HEK293T (cell line): ENCODE measurements at regions not wholly inside any gene's neighbourhood (a gene's known extent, or its start where the extent isn't known, plus 50 kb on each side); places are given as distances from the start of the nearest gene placed in this dataset.

Experiments used
- CTCF ChIA-PET: fragments of 350-600 bp; formaldehyde crosslinking; extraction: SDS; loops from one replicate; lab custom pipeline; 2021; ENCODE audit warnings: antibody characterized with exemption, inconsistent platforms; lab: Yijun Ruan, JAX
- POLR2A ChIA-PET: fragments of 350-600 bp; formaldehyde crosslinking; extraction: SDS; loops from one replicate; lab custom pipeline; 2020; ENCODE audit warnings: antibody characterized with exemption, inconsistent platforms; lab: Yijun Ruan, JAX
- DNase-seq: peaks from one replicate; pipeline ENCODE4 v3.0.0; 2012; ENCODE audit warnings: mixed read lengths; ENCODE audit errors: extremely low spot score
- ARNT ChIP-seq: fragments of 450-650 bp; IDR thresholded peaks from 2 replicates; pipeline ENCODE4 v1.6.1; 2017; ENCODE audit warnings: mild to moderate bottlenecking
- BHLHE40 ChIP-seq: fragments of 450-650 bp; IDR thresholded peaks from 2 replicates; pipeline ENCODE4 v1.6.1; 2016; ENCODE audit warnings: mild to moderate bottlenecking, moderate library complexity, borderline replicate concordance
- CTBP1 ChIP-seq: fragments of 450-650 bp; IDR thresholded peaks from 2 replicates; pipeline ENCODE4 v1.6.1; 2016; ENCODE audit warnings: borderline replicate concordance
- ELF4 ChIP-seq: fragments of 450-650 bp; IDR thresholded peaks from 2 replicates; pipeline ENCODE4 v1.6.1; 2017; ENCODE audit warnings: antibody characterized with exemption
- FOXA1 ChIP-seq: fragments of 450-650 bp; IDR thresholded peaks from 2 replicates; pipeline ENCODE4 v1.6.1; 2016; ENCODE audit warnings: mild to moderate bottlenecking
- FOXK2 ChIP-seq: fragments of 450-650 bp; IDR thresholded peaks from 2 replicates; pipeline ENCODE4 v1.6.1; 2016; ENCODE audit warnings: mild to moderate bottlenecking
- FOXM1 ChIP-seq: fragments of 450-650 bp; IDR thresholded peaks from 2 replicates; pipeline ENCODE4 v1.6.1; 2017; ENCODE audit warnings: mild to moderate bottlenecking, borderline replicate concordance
- HDGF ChIP-seq: fragments of 450-650 bp; IDR thresholded peaks from 2 replicates; pipeline ENCODE4 v1.6.1; 2017; ENCODE audit warnings: antibody characterized with exemption, borderline replicate concordance
- L3MBTL2 ChIP-seq: fragments of 450-650 bp; conservative IDR thresholded peaks from 2 replicates; pipeline ENCODE4 v1.6.1; 2016; ENCODE audit warnings: mild to moderate bottlenecking
- LEF1 ChIP-seq: fragments of 450-650 bp; IDR thresholded peaks from 2 replicates; pipeline ENCODE4 v1.6.1; 2017; ENCODE audit warnings: mild to moderate bottlenecking, borderline replicate concordance
- NFRKB ChIP-seq: fragments of 450-650 bp; IDR thresholded peaks from 2 replicates; pipeline ENCODE4 v1.6.1; 2016; ENCODE audit warnings: mild to moderate bottlenecking, moderate library complexity
- SP1 ChIP-seq: fragments of 450-650 bp; IDR thresholded peaks from 2 replicates; pipeline ENCODE4 v1.6.1; 2017
- SUZ12 ChIP-seq: fragments of 450-650 bp; IDR thresholded peaks from 2 replicates; pipeline ENCODE4 v1.6.1; 2016; ENCODE audit warnings: mild to moderate bottlenecking
- TARDBP ChIP-seq: fragments of 450-650 bp; IDR thresholded peaks from 2 replicates; pipeline ENCODE4 v1.6.1; 2016
- ZNF384 ChIP-seq: fragments of 450-650 bp; IDR thresholded peaks from 2 replicates; pipeline ENCODE4 v1.6.1; 2016
- TF ChIP-seq, protein P1 (sequence below): fragments of 450-650 bp; IDR thresholded peaks from 2 replicates; pipeline ENCODE4 v1.6.1; 2016

DNA sequence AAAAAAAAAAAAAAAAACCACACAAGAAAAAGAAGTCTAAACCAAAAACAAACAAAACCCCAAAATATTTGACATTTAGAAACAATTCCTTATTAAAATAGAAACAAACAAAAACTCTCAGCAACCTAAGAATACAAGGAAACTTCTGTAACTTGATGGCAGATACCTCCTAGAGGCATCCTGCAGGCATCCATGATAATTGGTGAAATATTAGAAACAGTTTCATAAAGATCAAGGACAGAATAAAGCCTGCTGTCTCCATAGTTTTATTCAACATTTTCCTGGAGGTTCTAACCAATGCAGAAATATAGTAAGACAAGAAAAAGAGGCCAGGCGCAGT is 63.0 kb upstream of the TRPM1 start:
- no peak for DNase-seq
- ChIA-PET CTCF (no interaction called here), POLR2A (no interaction called here)
- TF ChIP-seq SP1 (no peak), L3MBTL2 (no peak), SUZ12 (no peak), ZNF384 (no peak), ARNT (no peak), NFRKB (no peak), LEF1 (no peak), FOXA1 (no peak), HDGF (no peak), FOXM1 (no peak), FOXK2 (no peak), BHLHE40 (no peak), TARDBP (no peak)
- TF ChIP-seq, protein P1, sequence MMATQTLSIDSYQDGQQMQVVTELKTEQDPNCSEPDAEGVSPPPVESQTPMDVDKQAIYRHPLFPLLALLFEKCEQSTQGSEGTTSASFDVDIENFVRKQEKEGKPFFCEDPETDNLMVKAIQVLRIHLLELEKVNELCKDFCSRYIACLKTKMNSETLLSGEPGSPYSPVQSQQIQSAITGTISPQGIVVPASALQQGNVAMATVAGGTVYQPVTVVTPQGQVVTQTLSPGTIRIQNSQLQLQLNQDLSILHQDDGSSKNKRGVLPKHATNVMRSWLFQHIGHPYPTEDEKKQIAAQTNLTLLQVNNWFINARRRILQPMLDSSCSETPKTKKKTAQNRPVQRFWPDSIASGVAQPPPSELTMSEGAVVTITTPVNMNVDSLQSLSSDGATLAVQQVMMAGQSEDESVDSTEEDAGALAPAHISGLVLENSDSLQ, result no peak

DNA sequence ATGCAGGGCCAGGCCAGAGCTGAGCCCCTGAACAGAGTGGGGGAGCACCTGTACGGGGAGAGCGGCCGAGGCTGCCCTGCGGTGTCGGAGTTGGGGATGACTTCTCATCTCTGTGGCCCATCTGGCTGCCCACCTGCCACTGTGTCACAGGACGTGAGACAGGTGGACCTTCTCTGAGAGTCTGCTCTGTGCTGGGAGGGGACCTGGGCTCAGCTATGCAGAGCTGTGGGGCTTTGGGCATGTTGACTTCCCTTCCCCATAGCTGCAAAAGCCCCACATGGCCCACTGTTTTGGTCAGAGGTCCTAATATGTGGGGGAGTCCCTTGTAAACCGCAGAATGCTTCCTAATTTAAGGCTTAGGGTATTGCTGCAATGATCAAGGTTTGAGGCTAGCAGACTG is 68.0 kb upstream of the TRPM1 start:
- ChIA-PET POLR2A (no interaction called here), CTCF (no interaction called here)
- no peak for DNase-seq
- TF ChIP-seq BHLHE40, result no peak
- no peak for TF ChIP-seq LEF1
- no peak for TF ChIP-seq SUZ12
- no peak for TF ChIP-seq NFRKB
- TF ChIP-seq FOXM1, result no peak
- no peak for TF ChIP-seq CTBP1
- TF ChIP-seq TARDBP, result no peak
- no peak for TF ChIP-seq HDGF
- no peak for TF ChIP-seq SP1
- no peak for TF ChIP-seq ELF4
- TF ChIP-seq L3MBTL2, result no peak
- TF ChIP-seq FOXK2, result no peak
- no peak for TF ChIP-seq ARNT
- TF ChIP-seq FOXA1, result no peak
- TF ChIP-seq, protein P1, result no peak
- no peak for TF ChIP-seq ZNF384

DNA sequence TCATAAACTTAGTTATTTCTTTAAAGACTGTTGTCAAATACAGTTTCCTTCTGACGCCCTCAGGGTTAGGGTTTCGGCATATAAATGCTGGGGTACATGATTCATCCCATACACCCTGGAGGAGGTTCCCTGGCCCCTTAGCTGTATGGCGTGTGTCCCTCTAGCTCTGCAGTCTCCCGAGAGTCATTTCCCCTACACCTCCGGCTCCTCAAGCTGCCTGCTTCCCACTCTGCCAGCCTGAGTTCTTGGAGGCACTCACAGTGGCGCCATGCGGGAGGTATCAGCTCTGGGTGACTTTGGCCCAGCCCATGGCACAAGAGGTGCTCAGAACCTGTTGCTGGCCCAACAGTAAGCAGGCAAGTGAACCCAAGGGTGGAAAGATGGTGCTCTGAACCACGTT is 70.2 kb upstream of the TRPM1 start:
- no peak for DNase-seq
- ChIA-PET POLR2A (no interaction called here), CTCF (interaction anchor here (0.8 kb wide), 1 partner anchor 43 kb away, joined by 3 read pairs; no protein-coding TSS in a partner anchor)
- TF ChIP-seq HDGF (no peak), CTBP1 (no peak), ZNF384 (no peak), ELF4 (no peak), SP1 (no peak), FOXK2 (no peak), NFRKB (no peak), BHLHE40 (no peak)
- TF ChIP-seq, protein P1, result no peak

DNA sequence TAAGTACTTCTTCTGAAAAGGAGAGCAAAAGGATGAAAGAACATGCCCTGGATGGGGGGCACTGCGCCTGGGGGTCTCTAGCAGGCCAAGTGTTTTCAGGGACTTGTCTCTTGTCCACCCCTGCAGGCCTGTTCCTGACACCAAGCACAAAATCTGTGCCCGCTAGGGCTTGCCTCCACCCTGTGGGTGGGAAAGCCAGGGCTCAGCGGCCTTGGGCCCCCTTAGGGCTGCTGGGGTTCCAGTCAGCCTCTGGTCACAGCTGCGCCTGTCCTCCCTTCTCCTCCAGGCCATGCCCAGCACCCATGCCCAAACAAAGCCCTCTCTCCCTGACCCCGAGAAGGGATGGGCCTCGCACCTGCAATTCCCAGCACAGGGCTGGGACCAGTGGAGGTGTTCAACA is 71.1 kb upstream of the TRPM1 start:
- ChIA-PET CTCF (interaction anchor here (0.8 kb wide), 1 partner anchor 44 kb away, joined by 3 read pairs; no protein-coding TSS in a partner anchor), POLR2A (no interaction called here)
- no peak for TF ChIP-seq FOXA1
- no peak for TF ChIP-seq SP1
- TF ChIP-seq SUZ12, result no peak
- TF ChIP-seq L3MBTL2, result no peak
- no peak for TF ChIP-seq CTBP1
- no peak for TF ChIP-seq HDGF
- TF ChIP-seq TARDBP, result no peak
- TF ChIP-seq FOXK2, result no peak
- no peak for TF ChIP-seq ZNF384
- no peak for TF ChIP-seq BHLHE40
- TF ChIP-seq, protein P1, result no peak
- no peak for TF ChIP-seq NFRKB
- TF ChIP-seq FOXM1, result no peak
- TF ChIP-seq ARNT, result no peak
- DNase-seq, result no peak

DNA sequence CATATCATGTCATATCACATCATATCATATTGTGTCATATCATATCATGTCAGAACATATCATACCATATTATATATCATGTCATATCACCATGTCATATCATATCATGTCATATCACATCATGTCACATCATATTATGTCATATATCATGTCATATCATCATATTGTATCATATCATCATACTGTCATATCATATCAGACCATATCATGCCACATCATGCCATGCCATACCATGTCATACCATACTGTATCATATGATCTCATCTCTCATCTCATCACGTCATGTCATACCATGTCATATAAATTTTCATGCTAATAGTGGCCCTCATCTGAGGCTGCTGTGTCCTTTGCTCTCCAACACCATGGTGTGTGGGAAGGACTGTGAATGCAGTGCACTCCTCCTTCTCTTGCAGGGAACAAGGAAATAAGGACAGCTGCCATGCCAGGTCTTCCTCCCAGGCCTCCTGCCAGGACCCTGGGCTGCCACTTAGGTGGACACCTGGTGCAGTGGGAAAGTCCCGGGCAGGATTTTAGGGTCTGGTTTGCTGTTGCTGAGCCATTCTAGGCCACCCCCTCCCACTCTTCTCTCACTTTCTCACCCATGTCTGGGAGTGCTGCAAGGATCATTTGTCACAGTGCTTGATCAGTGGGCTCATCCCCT is 72.4 kb upstream of the TRPM1 start:
- no peak for DNase-seq
- ChIA-PET POLR2A (no interaction called here), CTCF (no interaction called here)
- TF ChIP-seq LEF1, result no peak

DNA sequence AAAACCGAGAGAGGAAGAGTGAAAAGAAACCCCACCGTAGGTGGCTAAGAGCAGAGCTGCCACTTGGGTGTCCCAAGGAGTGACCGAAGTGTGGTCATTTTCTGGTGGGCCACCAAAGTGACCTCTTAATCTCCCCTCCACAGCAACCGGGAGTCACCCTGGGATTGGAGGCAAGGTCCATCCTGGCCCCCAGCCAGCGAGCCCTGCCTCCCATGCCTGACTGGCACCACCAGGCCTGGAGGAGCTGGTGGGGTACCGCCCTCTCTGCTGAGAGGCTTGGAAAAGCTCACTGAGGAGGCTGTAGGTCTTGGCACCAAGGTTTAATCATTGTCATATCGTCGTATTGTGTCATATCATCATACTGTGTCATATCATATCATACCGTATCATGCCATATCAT is 74.0 kb upstream of the TRPM1 start:
- no peak for DNase-seq
- ChIA-PET CTCF (no interaction called here), POLR2A (no interaction called here)
- TF ChIP-seq NFRKB (no peak), BHLHE40 (no peak)
